IPS-15b (cell line): ENCODE measurements at regions not wholly inside any gene's neighbourhood (a gene's known extent, or its start where the extent isn't known, plus 50 kb on each side); places are given as distances from the start of the nearest gene placed in this dataset.

Experiments used
- H3K27me3 ChIP-seq: one replicate; pipeline ENCODE4 v1.6.1; 2013; ENCODE audit warnings: low read length; ENCODE audit not compliant: control insufficient read depth, insufficient read depth
- H3K36me3 ChIP-seq: one replicate; pipeline ENCODE4 v1.6.1; 2013; ENCODE audit warnings: low read length; ENCODE audit not compliant: control insufficient read depth, insufficient read depth
- H3K4me1 ChIP-seq: one replicate; pipeline ENCODE4 v1.6.1; 2013; ENCODE audit warnings: mild to moderate bottlenecking, low read length; ENCODE audit not compliant: control insufficient read depth, insufficient read depth
- H3K4me3 ChIP-seq: one replicate; pipeline ENCODE4 v1.5.1; 2013; ENCODE audit warnings: low read depth, low read length
- H3K9ac ChIP-seq: one replicate; pipeline ENCODE4 v1.6.1; 2013; ENCODE audit warnings: low read depth, mild to moderate bottlenecking, low read length
- H3K9me3 ChIP-seq: one replicate; pipeline ENCODE4 v1.6.1; 2013; ENCODE audit warnings: mild to moderate bottlenecking, low read length; ENCODE audit not compliant: control insufficient read depth, insufficient read depth

DNA sequence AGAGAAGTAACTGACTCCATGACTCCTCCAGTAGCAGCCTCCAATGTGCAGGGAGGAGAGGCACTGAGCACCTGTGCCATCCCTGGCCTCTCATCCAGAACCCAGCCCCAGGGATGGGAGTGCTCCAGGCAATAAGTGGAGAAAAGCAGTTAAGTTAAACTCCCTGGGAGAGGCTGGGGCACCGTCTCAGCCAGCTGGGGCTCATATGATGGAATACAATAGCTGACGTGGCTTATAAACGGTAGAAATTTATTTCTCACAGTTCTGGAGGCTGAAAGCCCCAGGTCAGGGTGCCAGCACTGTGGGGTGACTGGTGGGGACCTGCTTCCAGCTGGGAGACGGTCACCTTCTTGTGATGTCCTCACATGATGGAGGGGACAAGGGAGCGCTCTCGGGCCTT lies 94.7 kb downstream of the RAMP3 start:
- Histone ChIP-seq H3K9me3 (no peaks in the 10 kb centered on the region), H3K4me1 (no peaks in the 10 kb centered on the region), H3K36me3 (no peaks in the 10 kb centered on the region), H3K9ac (no peak overlapping the region), H3K4me3 (no peak overlapping the region), H3K27me3 (no peaks in the 10 kb centered on the region)

DNA sequence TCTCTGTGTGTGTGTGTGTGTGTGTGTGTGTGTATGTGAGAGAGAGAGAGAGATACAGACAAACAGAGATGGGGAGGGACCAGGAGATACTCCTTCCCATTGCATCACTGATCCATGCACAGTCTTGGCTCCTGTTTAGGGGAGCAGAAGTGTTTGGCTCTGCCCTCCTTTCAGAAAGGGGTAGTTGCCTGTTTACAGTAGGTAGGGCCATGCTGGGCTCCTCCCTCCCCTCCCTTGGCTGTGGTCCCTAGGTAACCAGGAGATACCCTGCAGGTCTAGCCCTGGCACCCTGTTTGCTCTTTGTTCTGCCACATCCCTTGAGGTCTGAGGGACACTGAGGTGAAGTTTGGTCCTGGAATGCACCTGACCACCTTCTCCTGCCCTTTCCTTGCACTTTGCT lies 95.3 kb downstream of the RAMP3 start:
- no peaks in the 10 kb centered on the region for H3K4me1 ChIP-seq
- no peak overlapping the region for H3K4me3 ChIP-seq
- H3K9ac ChIP-seq: no peak overlapping the region
- H3K27me3 ChIP-seq: no peaks in the 10 kb centered on the region
- no peaks in the 10 kb centered on the region for H3K36me3 ChIP-seq
- no peaks in the 10 kb centered on the region for H3K9me3 ChIP-seq

DNA sequence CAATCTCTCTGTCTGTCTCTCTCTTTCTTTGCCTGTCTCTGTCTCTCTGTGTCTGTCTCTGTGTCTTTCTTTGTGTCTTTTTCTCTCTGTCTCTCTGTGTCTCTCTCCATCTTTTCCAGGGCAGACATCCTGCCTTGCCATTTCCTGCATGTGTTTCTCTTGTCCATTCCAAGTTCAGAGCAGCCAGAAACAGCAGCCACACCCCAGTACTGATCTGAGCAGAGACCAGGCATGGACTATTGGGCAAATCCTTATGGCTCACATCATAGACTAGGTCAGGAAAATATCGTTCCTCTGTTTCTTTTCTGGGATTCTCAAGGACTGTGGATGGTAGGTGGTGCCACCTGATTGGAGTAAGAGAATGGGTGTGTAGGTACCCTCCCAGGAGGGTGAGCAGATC lies 95.8 kb downstream of the RAMP3 start:
- Histone ChIP-seq H3K27me3 (no peaks in the 10 kb centered on the region), H3K4me3 (no peak overlapping the region), H3K9ac (no peak overlapping the region), H3K4me1 (no peaks in the 10 kb centered on the region), H3K9me3 (no peaks in the 10 kb centered on the region), H3K36me3 (no peaks in the 10 kb centered on the region)

DNA sequence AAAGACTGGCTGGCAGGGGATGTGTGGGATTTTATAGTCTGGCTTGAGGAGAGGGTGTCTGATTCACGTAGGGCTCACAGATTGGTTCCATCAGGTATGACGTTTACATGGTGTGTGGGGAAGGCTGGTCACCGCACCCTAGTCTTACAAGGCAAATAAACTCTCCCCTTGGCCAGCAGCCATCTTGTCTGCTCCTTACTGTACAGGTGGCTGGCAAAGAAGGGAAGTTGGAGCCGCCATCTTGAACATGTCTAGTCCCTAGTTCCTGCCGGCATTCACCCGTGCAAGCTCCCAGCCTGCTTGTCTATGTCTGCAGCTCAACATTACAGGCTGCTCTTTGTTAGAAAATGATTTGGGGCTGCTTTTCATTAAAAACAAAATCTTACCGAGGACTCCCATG lies 97.6 kb downstream of the RAMP3 start:
- H3K9me3 ChIP-seq: no peaks in the 10 kb centered on the region
- peaks cover 3% of the 10 kb centered on the region for H3K27me3 ChIP-seq
- no peaks in the 10 kb centered on the region for H3K4me1 ChIP-seq
- no peak overlapping the region for H3K9ac ChIP-seq
- H3K4me3 ChIP-seq: no peak overlapping the region
- no peaks in the 10 kb centered on the region for H3K36me3 ChIP-seq

DNA sequence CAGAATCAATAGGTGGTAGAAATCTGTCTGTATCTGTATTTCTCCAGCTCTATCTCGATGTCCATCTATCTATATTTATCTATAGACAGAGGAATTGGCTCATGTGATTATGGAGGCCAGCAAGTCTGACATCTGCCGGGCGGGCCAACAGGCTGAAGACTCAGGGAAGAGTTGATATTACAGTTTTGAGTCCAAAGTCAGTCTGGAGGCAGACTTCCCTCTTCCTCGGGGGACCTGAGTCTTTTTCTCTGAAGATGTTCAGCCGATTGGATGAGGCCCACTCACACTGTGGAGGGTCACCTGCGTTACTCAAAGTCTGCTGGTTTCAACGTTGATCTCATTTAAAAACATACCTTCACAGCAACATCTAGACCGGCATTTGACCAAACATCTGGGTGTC lies 98.7 kb downstream of the RAMP3 start:
- Histone ChIP-seq H3K9ac (no peak overlapping the region), H3K36me3 (no peaks in the 10 kb centered on the region), H3K27me3 (peaks cover 3% of the 10 kb centered on the region), H3K9me3 (no peaks in the 10 kb centered on the region), H3K4me1 (no peaks in the 10 kb centered on the region), H3K4me3 (no peak overlapping the region)

DNA sequence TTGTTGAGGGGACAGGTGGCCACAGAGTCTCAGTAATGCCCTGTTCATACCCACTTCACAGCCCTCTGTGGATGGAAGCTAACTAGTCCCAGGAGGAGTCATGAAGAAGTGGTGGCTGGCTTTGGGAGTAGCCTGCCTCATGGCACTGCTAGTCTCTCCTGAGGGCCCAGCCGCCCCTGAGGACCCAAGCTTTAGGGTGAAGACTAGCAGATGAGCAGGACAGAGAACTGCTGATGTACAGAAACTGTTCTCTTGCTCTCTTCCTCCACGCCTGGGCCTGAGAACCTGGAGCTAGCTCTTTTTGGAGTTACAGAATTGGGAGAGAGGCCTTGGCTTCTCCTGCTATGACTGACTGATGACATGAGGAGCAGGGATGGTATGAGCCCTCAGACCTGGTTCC lies 99.2 kb downstream of the RAMP3 start:
- no peak overlapping the region for H3K9ac ChIP-seq
- no peaks in the 10 kb centered on the region for H3K9me3 ChIP-seq
- H3K4me3 ChIP-seq: no peak overlapping the region
- H3K36me3 ChIP-seq: no peaks in the 10 kb centered on the region
- H3K4me1 ChIP-seq: no peaks in the 10 kb centered on the region
- peaks cover 3% of the 10 kb centered on the region for H3K27me3 ChIP-seq

DNA sequence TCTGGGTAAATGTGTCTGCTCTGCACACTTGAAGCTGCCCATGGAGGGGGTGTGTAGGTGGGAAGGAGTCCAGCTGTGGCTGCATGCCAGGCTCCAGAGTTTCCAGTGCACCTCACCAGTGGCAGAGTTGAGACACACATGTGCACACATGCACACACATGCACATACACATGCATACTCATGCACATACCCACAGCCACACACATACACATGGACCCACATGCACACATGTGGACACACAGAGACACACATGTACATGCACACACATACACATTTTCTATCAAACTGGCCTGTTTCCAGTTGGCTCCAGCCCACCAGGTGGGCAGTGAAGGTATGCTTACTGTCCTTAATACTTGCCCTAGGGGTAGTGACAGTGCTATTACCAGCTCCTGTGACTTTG lies 99.7 kb downstream of the RAMP3 start:
- Histone ChIP-seq H3K9me3 (no peaks in the 10 kb centered on the region), H3K36me3 (no peaks in the 10 kb centered on the region), H3K27me3 (peaks cover 3% of the 10 kb centered on the region), H3K4me1 (no peaks in the 10 kb centered on the region), H3K4me3 (no peak overlapping the region), H3K9ac (no peak overlapping the region)

DNA sequence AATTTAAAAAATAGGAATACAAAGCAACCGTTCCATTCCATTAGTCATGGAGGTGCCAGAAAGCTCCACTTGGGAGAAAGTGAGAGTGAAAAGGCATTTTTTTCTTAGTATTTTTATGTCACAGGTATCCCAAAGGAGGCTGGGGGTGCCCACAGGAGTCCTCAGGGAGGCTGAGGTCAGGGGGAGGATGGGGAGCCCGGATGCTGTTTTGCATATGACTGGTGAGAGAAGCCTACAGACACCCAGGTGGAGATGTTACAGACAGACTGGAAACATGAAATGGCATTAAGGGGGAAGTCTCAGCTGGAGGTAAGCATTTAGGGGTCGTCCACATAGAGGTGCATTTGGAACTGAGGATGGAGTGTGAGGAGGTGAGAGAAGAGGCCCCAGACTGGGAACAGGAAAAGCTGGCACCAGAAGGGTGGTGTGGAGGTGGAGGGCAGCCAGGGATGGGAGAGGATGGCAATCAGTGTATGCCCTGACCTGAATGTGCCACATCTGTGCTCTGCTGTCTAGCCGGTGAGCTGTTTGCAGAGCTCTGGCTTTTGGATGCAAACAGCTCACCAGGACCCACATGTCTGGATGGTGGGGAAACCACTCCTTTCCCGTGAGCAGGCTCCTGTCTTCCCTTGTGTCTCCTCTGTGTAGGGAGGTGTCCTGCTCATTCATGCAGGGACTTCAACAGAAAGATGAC lies 101.1 kb downstream of the RAMP3 start:
- H3K9ac ChIP-seq: no peak overlapping the region
- H3K36me3 ChIP-seq: no peaks in the 10 kb centered on the region
- peaks cover 3% of the 10 kb centered on the region for H3K27me3 ChIP-seq
- H3K9me3 ChIP-seq: no peaks in the 10 kb centered on the region
- H3K4me3 ChIP-seq: no peak overlapping the region
- H3K4me1 ChIP-seq: no peaks in the 10 kb centered on the region

DNA sequence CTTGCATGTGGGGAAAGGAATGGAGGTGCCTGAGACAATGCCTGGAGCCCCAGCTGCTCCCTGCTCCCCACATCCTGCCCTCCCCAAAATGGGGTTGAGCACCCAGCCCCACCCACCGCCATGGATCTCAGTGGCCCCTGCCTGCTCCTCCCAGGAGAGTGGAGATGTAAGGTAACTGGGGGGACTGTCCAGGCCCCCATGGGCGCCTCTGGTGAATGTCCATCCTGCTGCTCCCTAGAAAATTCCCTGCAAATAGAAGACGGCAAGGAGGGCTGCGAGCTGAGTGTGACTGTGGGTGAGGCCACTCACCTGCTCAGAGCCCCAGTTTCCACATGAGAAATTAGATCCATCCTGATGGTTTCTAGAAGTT lies 101.6 kb downstream of the RAMP3 start:
- H3K4me3 ChIP-seq: no peak overlapping the region
- H3K9ac ChIP-seq: no peak overlapping the region
- peaks cover 3% of the 10 kb centered on the region for H3K27me3 ChIP-seq
- no peaks in the 10 kb centered on the region for H3K9me3 ChIP-seq
- no peaks in the 10 kb centered on the region for H3K4me1 ChIP-seq
- H3K36me3 ChIP-seq: no peaks in the 10 kb centered on the region

DNA sequence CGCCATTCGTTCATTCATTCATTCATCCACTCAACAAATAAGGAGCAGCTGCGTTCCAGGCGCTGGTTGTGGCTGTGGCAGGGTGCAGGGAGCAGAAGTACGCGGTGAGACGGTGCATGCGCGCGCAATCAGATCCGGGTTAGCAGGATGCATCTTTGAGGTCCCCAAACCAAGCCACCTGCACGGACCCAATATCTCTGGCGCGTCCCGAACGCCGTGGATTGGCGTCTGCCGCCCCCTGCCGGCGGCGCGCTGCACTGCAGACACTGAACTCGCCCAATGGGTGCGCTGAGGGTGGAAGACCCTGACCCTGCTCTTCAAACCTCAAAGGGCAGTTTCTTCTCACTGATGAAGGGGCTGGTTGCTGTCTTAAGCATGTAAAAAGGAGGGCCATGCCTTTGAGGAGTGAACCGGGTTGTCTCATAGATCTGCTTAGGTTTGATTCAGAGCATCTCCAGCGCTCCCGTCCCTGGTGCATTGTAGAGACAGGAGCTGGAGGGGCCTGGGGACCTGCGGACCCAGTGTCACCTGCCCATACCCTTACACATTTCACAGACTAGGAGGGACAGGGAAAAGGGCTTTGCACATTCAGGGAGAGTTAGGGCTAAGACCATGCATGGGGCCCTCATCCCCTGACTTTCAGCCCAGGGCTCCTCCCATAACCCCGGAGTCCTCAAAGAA lies 102.5 kb downstream of the RAMP3 start:
- Histone ChIP-seq H3K36me3 (no peaks in the 10 kb centered on the region), H3K4me3 (peak overlapping the region; percentile 31), H3K4me1 (no peaks in the 10 kb centered on the region), H3K9me3 (no peaks in the 10 kb centered on the region), H3K27me3 (peaks cover 3% of the 10 kb centered on the region), H3K9ac (no peak overlapping the region)

DNA sequence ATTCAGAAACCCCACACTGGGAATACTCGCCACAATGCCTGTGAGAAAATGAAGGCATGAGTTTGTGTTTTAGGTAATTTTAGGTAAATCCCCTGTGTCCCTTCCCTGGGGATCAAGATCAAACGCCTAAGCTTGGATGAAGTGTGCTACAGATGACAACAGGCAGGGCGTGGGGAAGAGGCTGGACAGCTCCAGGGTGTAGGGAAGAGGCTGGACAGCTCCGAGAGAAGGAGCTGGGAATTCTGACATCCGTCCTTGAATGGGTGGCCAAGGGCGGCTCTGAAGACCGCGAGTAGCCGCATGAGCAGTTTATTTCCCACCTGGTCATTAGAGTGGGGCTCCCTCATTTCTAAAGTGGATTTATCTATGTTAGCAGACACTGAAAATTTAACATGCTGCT lies 109.7 kb downstream of the RAMP3 start:
- H3K9me3 ChIP-seq: no peaks in the 10 kb centered on the region

DNA sequence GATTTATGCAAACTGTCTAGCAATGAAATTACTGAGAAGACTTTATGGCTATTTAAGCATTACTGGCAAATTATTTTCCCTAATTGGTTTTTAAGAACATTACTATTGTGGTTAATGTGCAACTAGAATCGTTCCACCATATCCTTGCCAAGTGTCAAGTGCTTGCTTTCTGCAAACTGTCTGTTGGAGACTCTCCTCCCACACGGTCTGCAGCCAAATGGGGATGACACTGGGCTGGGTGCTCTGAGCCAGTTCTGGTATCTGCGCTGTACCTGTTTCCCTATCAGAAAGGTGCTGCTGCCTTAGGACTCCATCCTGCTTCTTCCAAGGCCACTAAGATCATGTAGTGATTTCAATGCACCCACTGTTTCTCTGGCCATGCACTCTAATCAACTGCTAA lies 110.4 kb downstream of the RAMP3 start:
- H3K9me3 ChIP-seq: no peaks in the 10 kb centered on the region
- no peaks in the 10 kb centered on the region for H3K36me3 ChIP-seq
- no peak overlapping the region for H3K9ac ChIP-seq
- H3K27me3 ChIP-seq: no peaks in the 10 kb centered on the region
- no peak overlapping the region for H3K4me3 ChIP-seq
- H3K4me1 ChIP-seq: no peaks in the 10 kb centered on the region

More for the DNA sequence above, 109.7 kb downstream of the RAMP3 start:
- Histone ChIP-seq H3K4me3 (no peak overlapping the region), H3K36me3 (no peaks in the 10 kb centered on the region), H3K9ac (no peak overlapping the region), H3K27me3 (no peaks in the 10 kb centered on the region), H3K4me1 (no peaks in the 10 kb centered on the region)
